ENCODE measurements at regions not wholly inside any gene's neighbourhood (a gene's known extent, or its start where the extent isn't known, plus 50 kb on each side); places are given as distances from the start of the nearest gene placed in this dataset.

DNA sequence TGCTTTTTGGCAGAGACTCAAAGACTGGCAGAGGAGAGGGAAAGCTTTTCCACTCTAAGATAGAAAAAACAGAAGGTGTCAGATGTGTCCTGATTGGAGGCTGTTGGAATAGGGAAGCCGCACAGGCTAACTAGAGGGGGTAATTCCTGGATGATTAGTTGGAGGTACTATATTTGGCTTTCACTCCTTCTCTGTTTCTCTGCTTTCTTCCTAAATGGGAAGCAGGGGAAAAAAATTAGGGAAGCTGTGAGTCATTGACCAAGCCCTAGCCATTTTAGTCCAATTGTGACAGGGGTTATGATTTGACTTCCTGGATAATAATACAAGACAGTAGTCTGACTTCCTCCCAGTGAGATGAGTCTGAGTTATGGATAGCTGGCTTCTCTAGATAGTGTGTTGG is 475.2 kb upstream of the CELF2 start:
- H3K27me3 ChIP-seq (ENCODE audit: insufficient read depth, low read length), result no peaks in the 10 kb centered on the region
- TF ChIP-seq SIN3A (IDR thresholded peaks at IDR 0.05; ENCODE audit: low read depth) (no peak), EZH2phosphoT487 (IDR thresholded peaks at IDR 0.05; ENCODE audit: borderline replicate concordance) (no peak), TCF7L2 (IDR thresholded peaks at IDR 0.05; ENCODE audit: borderline replicate concordance, extremely low read depth, insufficient read depth, insufficient read length) (no peak), ZFX (IDR thresholded peaks at IDR 0.05) (no peak), JUND (IDR thresholded peaks at IDR 0.05) (no peak), RAD21 (IDR thresholded peaks at IDR 0.05; ENCODE audit: low read depth) (no peak), MAX (IDR thresholded peaks at IDR 0.05) (no peak), EZH2 (IDR thresholded peaks at IDR 0.05) (no peak)
- TF ChIP-seq, protein P1, sequence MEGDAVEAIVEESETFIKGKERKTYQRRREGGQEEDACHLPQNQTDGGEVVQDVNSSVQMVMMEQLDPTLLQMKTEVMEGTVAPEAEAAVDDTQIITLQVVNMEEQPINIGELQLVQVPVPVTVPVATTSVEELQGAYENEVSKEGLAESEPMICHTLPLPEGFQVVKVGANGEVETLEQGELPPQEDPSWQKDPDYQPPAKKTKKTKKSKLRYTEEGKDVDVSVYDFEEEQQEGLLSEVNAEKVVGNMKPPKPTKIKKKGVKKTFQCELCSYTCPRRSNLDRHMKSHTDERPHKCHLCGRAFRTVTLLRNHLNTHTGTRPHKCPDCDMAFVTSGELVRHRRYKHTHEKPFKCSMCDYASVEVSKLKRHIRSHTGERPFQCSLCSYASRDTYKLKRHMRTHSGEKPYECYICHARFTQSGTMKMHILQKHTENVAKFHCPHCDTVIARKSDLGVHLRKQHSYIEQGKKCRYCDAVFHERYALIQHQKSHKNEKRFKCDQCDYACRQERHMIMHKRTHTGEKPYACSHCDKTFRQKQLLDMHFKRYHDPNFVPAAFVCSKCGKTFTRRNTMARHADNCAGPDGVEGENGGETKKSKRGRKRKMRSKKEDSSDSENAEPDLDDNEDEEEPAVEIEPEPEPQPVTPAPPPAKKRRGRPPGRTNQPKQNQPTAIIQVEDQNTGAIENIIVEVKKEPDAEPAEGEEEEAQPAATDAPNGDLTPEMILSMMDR (IDR thresholded peaks at IDR 0.05 in 2 of 3, conservative IDR thresholded peaks at IDR 0.05 in 1 of 3; ENCODE audit: borderline replicate concordance in 1 of 3, insufficient read depth in 1 of 3, low read depth in 2 of 3, low read length in 2 of 3), result no peak
- TF ChIP-seq, protein P2, sequence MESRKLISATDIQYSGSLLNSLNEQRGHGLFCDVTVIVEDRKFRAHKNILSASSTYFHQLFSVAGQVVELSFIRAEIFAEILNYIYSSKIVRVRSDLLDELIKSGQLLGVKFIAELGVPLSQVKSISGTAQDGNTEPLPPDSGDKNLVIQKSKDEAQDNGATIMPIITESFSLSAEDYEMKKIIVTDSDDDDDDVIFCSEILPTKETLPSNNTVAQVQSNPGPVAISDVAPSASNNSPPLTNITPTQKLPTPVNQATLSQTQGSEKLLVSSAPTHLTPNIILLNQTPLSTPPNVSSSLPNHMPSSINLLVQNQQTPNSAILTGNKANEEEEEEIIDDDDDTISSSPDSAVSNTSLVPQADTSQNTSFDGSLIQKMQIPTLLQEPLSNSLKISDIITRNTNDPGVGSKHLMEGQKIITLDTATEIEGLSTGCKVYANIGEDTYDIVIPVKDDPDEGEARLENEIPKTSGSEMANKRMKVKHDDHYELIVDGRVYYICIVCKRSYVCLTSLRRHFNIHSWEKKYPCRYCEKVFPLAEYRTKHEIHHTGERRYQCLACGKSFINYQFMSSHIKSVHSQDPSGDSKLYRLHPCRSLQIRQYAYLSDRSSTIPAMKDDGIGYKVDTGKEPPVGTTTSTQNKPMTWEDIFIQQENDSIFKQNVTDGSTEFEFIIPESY (IDR thresholded peaks at IDR 0.05; ENCODE audit: extremely low read depth, insufficient replicate concordance, low read length), result no peak
- H3K79me2 ChIP-seq (ENCODE audit: insufficient read depth, low read length), result no peaks in the 10 kb centered on the region
- POLR2A ChIA-PET, result no interaction called here
- H3K4me3 ChIP-seq (replicated peaks in 1 of 2; ENCODE audit: low read depth in 1 of 2, low read length in 2 of 2), result no peak overlapping the region
- no peaks in the 10 kb centered on the region for H4K20me1 ChIP-seq (ENCODE audit: insufficient read depth)
- no peak overlapping the region for H3K9ac ChIP-seq (ENCODE audit: low read length)
- CTCF ChIA-PET, result no interaction called here
- H2AFZ ChIP-seq (ENCODE audit: low read depth, low read length, poor library complexity, severe bottlenecking), result no peak overlapping the region
- H3K9me3 ChIP-seq (ENCODE audit: control insufficient read depth in 1 of 2, insufficient read depth in 1 of 2, low read depth in 1 of 2, low read length in 2 of 2), result peaks cover 7 to 24% of the 10 kb centered on the region in 2 experiments; a peak in 2 of 4 replicates
- DNase-seq (ENCODE audit: low read depth, low spot score) (no peak), ATAC-seq (no peak)
- H3K36me3 ChIP-seq (ENCODE audit: control insufficient read depth in 1 of 2, insufficient read depth in 2 of 2, low read length in 2 of 2), result no peaks in the 10 kb centered on the region
- H3K4me2 ChIP-seq (ENCODE audit: low read length), result no peak overlapping the region
- H3K4me1 ChIP-seq (ENCODE audit: control insufficient read depth in 1 of 2, insufficient read depth in 2 of 2, low read length in 2 of 2), result no peaks in the 10 kb centered on the region
- RAD21 ChIA-PET (ENCODE audit: low non-redundant PET in 1 of 2, low total read pairs in 2 of 2, uncharacterized antibody in 2 of 2, unreplicated experiment in 2 of 2), result no interaction called here
- no peaks in the 10 kb centered on the region for H3K9me2 ChIP-seq (ENCODE audit: insufficient read depth)
- no TSS peak for BruUV-seq (replicated peaks)
- H3K27ac ChIP-seq (ENCODE audit: low read depth, low read length), result no peak overlapping the region
- intact Hi-C loops (cut with micrococcal nuclease), result no loop called here

Measured in HCT116 (cell line).